ENCODE measurements at regions not wholly inside any gene's neighbourhood (a gene's known extent, or its start where the extent isn't known, plus 50 kb on each side); places are given as distances from the start of the nearest gene placed in this dataset.

GRCh38 chr10:43981696-43982095, 333.0 kb upstream of the ZNF32 start:
- FAIRE-seq, result no peak
- POLR2A ChIA-PET (ENCODE audit: partially characterized antibody), result no interaction called here
- 90% methylated on average over 2 of the region's 2 CpGs; no CpG with 5 or more reads in 1 of the 2 experiments for WGBS, 2 experiments (ENCODE audit: extremely low coverage in 1 of 2, insufficient coverage in 1 of 2, insufficient read length in 1 of 2, insufficient replicate concordance in 2 of 2, low coverage in 1 of 2, low lambda C conversion rate in 2 of 2, missing lambda C conversion rate in 1 of 2)

More at GRCh38 chr10:43981696-43982095, 333.0 kb upstream of the ZNF32 start:
- Histone ChIP-seq H2BK12ac (ENCODE audit: low read depth, low read length) (no peak overlapping the region), H2BK5ac (ENCODE audit: low read depth, low read length) (no peak overlapping the region), H3K36me3 (ENCODE audit: control insufficient read depth in 2 of 4, insufficient read depth in 4 of 4, low read length in 3 of 4) (no peaks in the 10 kb centered on the region), H3K4ac (replicated peaks; ENCODE audit: insufficient read length, low read depth, low read length) (no peak overlapping the region), H4K8ac (ENCODE audit: extremely low read depth, insufficient read depth, low read length) (no peak overlapping the region), H3K79me1 (ENCODE audit: low read depth, low read length) (no peaks in the 10 kb centered on the region), H4K5ac (ENCODE audit: insufficient read length, low read depth, low read length) (no peak overlapping the region), H3K27ac (ENCODE audit: low read depth, low read length) (no peak overlapping the region), H2AK5ac (ENCODE audit: low read depth, low read length) (no peak overlapping the region), H3K4me1 (replicated peaks in 1 of 4; ENCODE audit: control insufficient read depth in 3 of 4, insufficient read depth in 4 of 4, low read length in 3 of 4) (no peaks in the 10 kb centered on the region), H2BK15ac (ENCODE audit: low read length) (no peak overlapping the region), H3K9ac (replicated peaks in 1 of 4; ENCODE audit: extremely low read depth in 1 of 4, low read depth in 3 of 4, low read length in 3 of 4) (no peak overlapping the region), H4K91ac (replicated peaks; ENCODE audit: insufficient read length, low read length) (no peak overlapping the region), H3K14ac (ENCODE audit: insufficient read length) (no peak overlapping the region), H3K27me3 (replicated peaks in 1 of 4; ENCODE audit: control insufficient read depth in 3 of 4, extremely low read depth in 1 of 4, insufficient read depth in 3 of 4, low read length in 3 of 4) (no peaks in the 10 kb centered on the region), H2AFZ (ENCODE audit: low read length) (no peak overlapping the region), H3K4me3 (ENCODE audit: extremely low read depth in 1 of 4, insufficient read depth in 2 of 4, low read depth in 3 of 4, low read length in 4 of 4) (no peak overlapping the region), H3K18ac (ENCODE audit: extremely low read depth, low read length) (no peak overlapping the region), H3K9me3 (ENCODE audit: insufficient read depth in 2 of 2, low read depth in 1 of 2, low read length in 1 of 2) (no peaks in the 10 kb centered on the region), H3K56ac (replicated peaks; ENCODE audit: insufficient read length, low read depth, low read length) (no peak overlapping the region), H2BK120ac (replicated peaks; ENCODE audit: low read depth, low read length) (no peak overlapping the region), H3K79me2 (ENCODE audit: control insufficient read depth in 1 of 2, insufficient read depth in 2 of 2, low read length in 2 of 2) (no peaks in the 10 kb centered on the region), H3K23ac (ENCODE audit: insufficient read length) (no peak overlapping the region), H4K20me1 (replicated peaks in 1 of 2; ENCODE audit: control insufficient read depth in 1 of 2, insufficient read depth in 2 of 2, low read length in 2 of 2) (no peaks in the 10 kb centered on the region), H3K4me2 (ENCODE audit: insufficient read depth in 1 of 2, low read depth in 2 of 2, low read length in 2 of 2) (no peak overlapping the region), H3K23me2 (ENCODE audit: low read depth, low read length) (no peaks in the 10 kb centered on the region), H2BK20ac (ENCODE audit: low read length) (no peak overlapping the region)
- CTCF ChIA-PET (ENCODE audit: partially characterized antibody), result no interaction called here
- DNase-seq (ENCODE audit: low read depth in 1 of 2, low spot score in 2 of 2), result no peak
- TF ChIP-seq TBP (IDR thresholded peaks at IDR 0.05; ENCODE audit: low read depth, low read length) (no peak), TAF1 (IDR thresholded peaks at IDR 0.05; ENCODE audit: low read depth, low read length) (no peak)

Measured in H1 (cell line).